ENCODE measurements at regions not wholly inside any gene's neighbourhood (a gene's known extent, or its start where the extent isn't known, plus 50 kb on each side); places are given as distances from the start of the nearest gene placed in this dataset.

DNA sequence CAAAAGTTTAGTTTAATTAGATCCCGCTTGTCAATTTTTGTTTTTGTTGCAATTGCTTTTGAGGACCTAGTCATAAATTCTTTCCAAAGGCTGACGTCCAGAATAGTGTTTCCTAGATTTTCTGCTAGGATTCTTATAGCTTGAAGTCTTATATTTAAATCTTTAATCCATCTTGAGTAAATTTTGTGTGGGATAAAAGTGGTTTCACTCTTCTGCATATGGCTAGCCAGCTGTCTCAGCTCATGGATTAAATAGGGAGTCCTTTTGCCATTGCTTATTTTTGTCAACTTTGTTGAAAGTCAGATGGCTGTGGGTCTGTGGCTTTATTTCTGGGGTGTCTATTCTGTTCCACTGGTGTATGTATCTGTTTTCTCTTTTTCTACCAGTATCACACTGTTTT, 801.3 kb upstream of the ADGRL4 start:
- no peak for TF ChIP-seq POLR2A (IDR thresholded peaks at IDR 0.05)
- TF ChIP-seq, protein P1, sequence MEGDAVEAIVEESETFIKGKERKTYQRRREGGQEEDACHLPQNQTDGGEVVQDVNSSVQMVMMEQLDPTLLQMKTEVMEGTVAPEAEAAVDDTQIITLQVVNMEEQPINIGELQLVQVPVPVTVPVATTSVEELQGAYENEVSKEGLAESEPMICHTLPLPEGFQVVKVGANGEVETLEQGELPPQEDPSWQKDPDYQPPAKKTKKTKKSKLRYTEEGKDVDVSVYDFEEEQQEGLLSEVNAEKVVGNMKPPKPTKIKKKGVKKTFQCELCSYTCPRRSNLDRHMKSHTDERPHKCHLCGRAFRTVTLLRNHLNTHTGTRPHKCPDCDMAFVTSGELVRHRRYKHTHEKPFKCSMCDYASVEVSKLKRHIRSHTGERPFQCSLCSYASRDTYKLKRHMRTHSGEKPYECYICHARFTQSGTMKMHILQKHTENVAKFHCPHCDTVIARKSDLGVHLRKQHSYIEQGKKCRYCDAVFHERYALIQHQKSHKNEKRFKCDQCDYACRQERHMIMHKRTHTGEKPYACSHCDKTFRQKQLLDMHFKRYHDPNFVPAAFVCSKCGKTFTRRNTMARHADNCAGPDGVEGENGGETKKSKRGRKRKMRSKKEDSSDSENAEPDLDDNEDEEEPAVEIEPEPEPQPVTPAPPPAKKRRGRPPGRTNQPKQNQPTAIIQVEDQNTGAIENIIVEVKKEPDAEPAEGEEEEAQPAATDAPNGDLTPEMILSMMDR (IDR thresholded peaks at IDR 0.05): no peak

Measured in adrenal gland (tissue), 5 donors.